GM23338 (cell line): ENCODE measurements at regions not wholly inside any gene's neighbourhood (a gene's known extent, or its start where the extent isn't known, plus 50 kb on each side); places are given as distances from the start of the nearest gene placed in this dataset.
A peak's percentile ranks its signal among the peaks of the same experiment; 100 is the strongest.

Source experiments
- ATAC-seq: fragments of 200-7000 bp; cut with Tn5 transposase; 3 replicates; pipeline ENCODE4 v1.9.1; 2020
- DNase-seq: peaks from one replicate; pipeline ENCODE4 v3.0.0-alpha.2; 2015; ENCODE audit warnings: low spot score
- H2AFZ ChIP-seq: fragments of 200-600 bp; sonication (generic); 2 replicates; pipeline ENCODE4 v1.8.0; 2016; ENCODE audit warnings: antibody characterized with exemption, mild to moderate bottlenecking, moderate library complexity
- H3F3A ChIP-seq: fragments of 200-600 bp; sonication (generic); replicated peaks from 2 replicates; pipeline ENCODE4 v1.8.0; 2017; ENCODE audit warnings: antibody characterized with exemption, mixed run types, low read depth
- H3K27ac ChIP-seq: fragments of 200-600 bp; sonication (generic); 2 replicates; pipeline ENCODE4 v1.6.1; 2016; ENCODE audit warnings: low read depth
- H3K27me3 ChIP-seq: fragments of 200-600 bp; sonication (generic); 2 replicates; pipeline ENCODE4 v1.8.0; 2016; ENCODE audit warnings: mild to moderate bottlenecking, mixed run types, moderate library complexity; ENCODE audit not compliant: insufficient read depth
- H3K36me3 ChIP-seq: fragments of 200-600 bp; sonication (generic); 2 replicates; pipeline ENCODE4 v1.8.0; 2016; ENCODE audit warnings: mild to moderate bottlenecking; ENCODE audit not compliant: insufficient read depth
- H3K4me1 ChIP-seq: fragments of 200-600 bp; sonication (generic); 2 replicates; pipeline ENCODE4 v1.8.0; 2016; ENCODE audit warnings: mild to moderate bottlenecking, moderate library complexity; ENCODE audit not compliant: insufficient read depth
- H3K4me2 ChIP-seq: fragments of 200-600 bp; sonication (generic); 2 replicates; pipeline ENCODE4 v1.7.1; 2017; ENCODE audit warnings: mixed run types
- H3K4me3 ChIP-seq: fragments of 200-600 bp; sonication (generic); 2 replicates; pipeline ENCODE4 v1.6.1; 2016; ENCODE audit warnings: mixed run types
- H3K79me2 ChIP-seq: fragments of 200-600 bp; sonication (generic); replicated peaks from 2 replicates; pipeline ENCODE4 v1.8.0; 2017; ENCODE audit warnings: mild to moderate bottlenecking; ENCODE audit not compliant: insufficient read depth
- H3K9me2 ChIP-seq: fragments of 200-600 bp; sonication (generic); 2 replicates; pipeline ENCODE4 v1.8.0; 2017; ENCODE audit not compliant: insufficient read depth
- H4K20me1 ChIP-seq: fragments of 200-600 bp; sonication (generic); replicated peaks from 2 replicates; pipeline ENCODE4 v1.8.0; 2017; ENCODE audit warnings: mild to moderate bottlenecking; ENCODE audit not compliant: insufficient read depth
- H3K27ac Mint-ChIP-seq: 2 replicates; pipeline ENCODE4 v1.8.0; 2020; ENCODE audit warnings: inconsistent platforms, mild to moderate bottlenecking, moderate library complexity, mixed read lengths
- H3K27me3 Mint-ChIP-seq: 3 replicates; pipeline ENCODE4 v1.8.0; 2022; ENCODE audit warnings: low read depth, mild to moderate bottlenecking, moderate library complexity, mixed read lengths, inconsistent platforms; ENCODE audit not compliant: insufficient read depth, poor library complexity
- H3K36me3 Mint-ChIP-seq: 3 replicates; pipeline ENCODE4 v1.8.0; 2021; ENCODE audit warnings: low read depth, mild to moderate bottlenecking, inconsistent platforms, moderate library complexity, mixed read lengths
- H3K4me1 Mint-ChIP-seq: 3 replicates; pipeline ENCODE4 v1.8.0; 2020; ENCODE audit warnings: mild to moderate bottlenecking, inconsistent platforms, mixed read lengths
- H3K4me3 Mint-ChIP-seq: 3 replicates; pipeline ENCODE4 v1.8.0; 2021; ENCODE audit warnings: moderate library complexity, mild to moderate bottlenecking, inconsistent platforms, mixed read lengths
- H3K9me3 Mint-ChIP-seq: 3 replicates; pipeline ENCODE4 v1.8.0; 2020; ENCODE audit warnings: moderate library complexity, mild to moderate bottlenecking, inconsistent platforms, mixed read lengths
- CREB1 ChIP-seq: fragments of 250-450 bp; sonication (Bioruptor Pico); IDR thresholded peaks from 2 replicates; pipeline ENCODE4 v1.5.0; 2020; ENCODE audit warnings: low read depth, mild to moderate bottlenecking, moderate library complexity
- EZH2 ChIP-seq: fragments of 200-600 bp; sonication (generic); IDR thresholded peaks from one replicate; pipeline ENCODE4 v1.8.0; 2017; ENCODE audit warnings: antibody characterized with exemption, mild to moderate bottlenecking, low read depth; ENCODE audit not compliant: unreplicated experiment
- EZH2phosphoT487 ChIP-seq: fragments of 200-600 bp; sonication (generic); IDR thresholded peaks from one replicate; pipeline ENCODE4 v1.8.1; 2018; ENCODE audit warnings: antibody characterized with exemption; ENCODE audit not compliant: unreplicated experiment
- JUNB ChIP-seq: IDR thresholded peaks from one replicate; pipeline ENCODE4 v1.6.1; 2016; ENCODE audit warnings: antibody characterized with exemption; ENCODE audit not compliant: unreplicated experiment
- NANOG ChIP-seq: IDR thresholded peaks from 2 replicates; pipeline ENCODE4 v1.6.1; 2016; ENCODE audit warnings: antibody characterized with exemption, borderline replicate concordance
- POLR2AphosphoS5 ChIP-seq: IDR thresholded peaks from 2 replicates; pipeline ENCODE4 v1.6.1; 2016; ENCODE audit warnings: antibody characterized with exemption, low read depth
- STAT1 ChIP-seq: IDR thresholded peaks from one replicate; pipeline ENCODE4 v1.6.1; 2016; ENCODE audit warnings: antibody characterized with exemption; ENCODE audit not compliant: unreplicated experiment
- ZNF114 ChIP-seq: fragments of 250-450 bp; sonication (Bioruptor Pico); IDR thresholded peaks from 2 replicates; pipeline ENCODE4 v1.5.0; 2020; ENCODE audit warnings: mild to moderate bottlenecking, moderate library complexity
- ZNF331 ChIP-seq: fragments of 250-450 bp; sonication (Bioruptor Pico); IDR thresholded peaks from 2 replicates; pipeline ENCODE4 v1.5.0; 2020; ENCODE audit warnings: low read depth, mild to moderate bottlenecking, moderate library complexity
- TF ChIP-seq, protein P1 (sequence below): fragments of 250-450 bp; sonication (Bioruptor Pico); IDR thresholded peaks from 2 replicates; pipeline ENCODE4 v1.5.0; 2020; ENCODE audit warnings: mild to moderate bottlenecking, moderate library complexity
- TF ChIP-seq, protein P2 (sequence below): IDR thresholded peaks from 2 replicates; pipeline ENCODE4 v1.6.1; 2016; ENCODE audit warnings: antibody characterized with exemption
- TF ChIP-seq, protein P3 (sequence below), 2 experiments: fragments of 200-600 bp in 1 of 2; sonication (generic) in 1 of 2; conservative IDR thresholded peaks; 2 replicates each; pipeline versions ENCODE4 v1.5.1 to v1.6.1; 2016 to 2017; ENCODE audit warnings: antibody characterized with exemption in 2 of 2, low read depth in 2 of 2, mild to moderate bottlenecking in 2 of 2, moderate library complexity in 1 of 2
- TF ChIP-seq, protein P4 (sequence below): IDR thresholded peaks from one replicate; pipeline ENCODE4 v1.6.1; 2018; ENCODE audit warnings: antibody characterized with exemption; ENCODE audit not compliant: unreplicated experiment

DNA sequence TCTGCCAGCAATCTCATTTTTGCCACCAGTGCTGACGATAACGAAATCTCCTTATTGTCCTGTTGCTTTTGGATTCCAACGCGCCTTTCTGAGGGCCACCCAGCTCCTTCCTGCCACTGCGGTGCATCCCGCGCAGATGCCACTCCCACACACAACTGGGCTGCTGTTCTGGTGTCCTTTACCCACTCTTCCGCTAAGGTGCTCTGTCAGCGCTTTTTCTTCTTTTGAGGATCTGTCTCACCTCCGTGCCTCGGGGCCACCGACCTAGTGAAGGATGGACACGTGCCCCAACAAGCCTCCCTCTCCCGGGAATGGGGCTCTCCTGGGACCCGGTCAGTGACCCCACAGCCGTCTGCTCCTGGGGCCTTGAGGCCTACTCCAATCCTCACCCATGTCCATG lies 314.3 kb upstream of the COBL start:
- Histone ChIP-seq H3K27me3 (no peaks in the 10 kb centered on the region), H4K20me1 (no peaks in the 10 kb centered on the region), H2AFZ (0 out of 2 replicates have a peak overlapping the region, but pooled peaks have one; percentile 5), H3K9me2 (peaks cover 10% of the 10 kb centered on the region), H3K4me1 (no peaks in the 10 kb centered on the region), H3K4me3 (no peak overlapping the region), H3F3A (no peaks in the 10 kb centered on the region), H3K36me3 (no peaks in the 10 kb centered on the region), H3K27ac (no peak overlapping the region), H3K4me2 (no peak overlapping the region), H3K79me2 (no peaks in the 10 kb centered on the region)
- DNase-seq: no peak
- ATAC-seq: no peak
- Mint-ChIP-seq H3K27me3 (peaks cover 4% of the 10 kb centered on the region), H3K9me3 (no peaks in the 10 kb centered on the region; the same call in 2 of the 3 replicates), H3K36me3 (no peaks in the 10 kb centered on the region), H3K4me3 (no peak overlapping the region), H3K27ac (no peak overlapping the region), H3K4me1 (peaks cover 5% of the 10 kb centered on the region; the same call in 2 of the 3 replicates)
- TF ChIP-seq NANOG (no peak), EZH2 (no peak), EZH2phosphoT487 (no peak), CREB1 (CRISPR knock-in tag) (no peak), ZNF114 (CRISPR knock-in tag) (no peak), POLR2AphosphoS5 (no peak), ZNF331 (CRISPR knock-in tag) (no peak), STAT1 (no peak), JUNB (no peak)
- TF ChIP-seq, protein P1, sequence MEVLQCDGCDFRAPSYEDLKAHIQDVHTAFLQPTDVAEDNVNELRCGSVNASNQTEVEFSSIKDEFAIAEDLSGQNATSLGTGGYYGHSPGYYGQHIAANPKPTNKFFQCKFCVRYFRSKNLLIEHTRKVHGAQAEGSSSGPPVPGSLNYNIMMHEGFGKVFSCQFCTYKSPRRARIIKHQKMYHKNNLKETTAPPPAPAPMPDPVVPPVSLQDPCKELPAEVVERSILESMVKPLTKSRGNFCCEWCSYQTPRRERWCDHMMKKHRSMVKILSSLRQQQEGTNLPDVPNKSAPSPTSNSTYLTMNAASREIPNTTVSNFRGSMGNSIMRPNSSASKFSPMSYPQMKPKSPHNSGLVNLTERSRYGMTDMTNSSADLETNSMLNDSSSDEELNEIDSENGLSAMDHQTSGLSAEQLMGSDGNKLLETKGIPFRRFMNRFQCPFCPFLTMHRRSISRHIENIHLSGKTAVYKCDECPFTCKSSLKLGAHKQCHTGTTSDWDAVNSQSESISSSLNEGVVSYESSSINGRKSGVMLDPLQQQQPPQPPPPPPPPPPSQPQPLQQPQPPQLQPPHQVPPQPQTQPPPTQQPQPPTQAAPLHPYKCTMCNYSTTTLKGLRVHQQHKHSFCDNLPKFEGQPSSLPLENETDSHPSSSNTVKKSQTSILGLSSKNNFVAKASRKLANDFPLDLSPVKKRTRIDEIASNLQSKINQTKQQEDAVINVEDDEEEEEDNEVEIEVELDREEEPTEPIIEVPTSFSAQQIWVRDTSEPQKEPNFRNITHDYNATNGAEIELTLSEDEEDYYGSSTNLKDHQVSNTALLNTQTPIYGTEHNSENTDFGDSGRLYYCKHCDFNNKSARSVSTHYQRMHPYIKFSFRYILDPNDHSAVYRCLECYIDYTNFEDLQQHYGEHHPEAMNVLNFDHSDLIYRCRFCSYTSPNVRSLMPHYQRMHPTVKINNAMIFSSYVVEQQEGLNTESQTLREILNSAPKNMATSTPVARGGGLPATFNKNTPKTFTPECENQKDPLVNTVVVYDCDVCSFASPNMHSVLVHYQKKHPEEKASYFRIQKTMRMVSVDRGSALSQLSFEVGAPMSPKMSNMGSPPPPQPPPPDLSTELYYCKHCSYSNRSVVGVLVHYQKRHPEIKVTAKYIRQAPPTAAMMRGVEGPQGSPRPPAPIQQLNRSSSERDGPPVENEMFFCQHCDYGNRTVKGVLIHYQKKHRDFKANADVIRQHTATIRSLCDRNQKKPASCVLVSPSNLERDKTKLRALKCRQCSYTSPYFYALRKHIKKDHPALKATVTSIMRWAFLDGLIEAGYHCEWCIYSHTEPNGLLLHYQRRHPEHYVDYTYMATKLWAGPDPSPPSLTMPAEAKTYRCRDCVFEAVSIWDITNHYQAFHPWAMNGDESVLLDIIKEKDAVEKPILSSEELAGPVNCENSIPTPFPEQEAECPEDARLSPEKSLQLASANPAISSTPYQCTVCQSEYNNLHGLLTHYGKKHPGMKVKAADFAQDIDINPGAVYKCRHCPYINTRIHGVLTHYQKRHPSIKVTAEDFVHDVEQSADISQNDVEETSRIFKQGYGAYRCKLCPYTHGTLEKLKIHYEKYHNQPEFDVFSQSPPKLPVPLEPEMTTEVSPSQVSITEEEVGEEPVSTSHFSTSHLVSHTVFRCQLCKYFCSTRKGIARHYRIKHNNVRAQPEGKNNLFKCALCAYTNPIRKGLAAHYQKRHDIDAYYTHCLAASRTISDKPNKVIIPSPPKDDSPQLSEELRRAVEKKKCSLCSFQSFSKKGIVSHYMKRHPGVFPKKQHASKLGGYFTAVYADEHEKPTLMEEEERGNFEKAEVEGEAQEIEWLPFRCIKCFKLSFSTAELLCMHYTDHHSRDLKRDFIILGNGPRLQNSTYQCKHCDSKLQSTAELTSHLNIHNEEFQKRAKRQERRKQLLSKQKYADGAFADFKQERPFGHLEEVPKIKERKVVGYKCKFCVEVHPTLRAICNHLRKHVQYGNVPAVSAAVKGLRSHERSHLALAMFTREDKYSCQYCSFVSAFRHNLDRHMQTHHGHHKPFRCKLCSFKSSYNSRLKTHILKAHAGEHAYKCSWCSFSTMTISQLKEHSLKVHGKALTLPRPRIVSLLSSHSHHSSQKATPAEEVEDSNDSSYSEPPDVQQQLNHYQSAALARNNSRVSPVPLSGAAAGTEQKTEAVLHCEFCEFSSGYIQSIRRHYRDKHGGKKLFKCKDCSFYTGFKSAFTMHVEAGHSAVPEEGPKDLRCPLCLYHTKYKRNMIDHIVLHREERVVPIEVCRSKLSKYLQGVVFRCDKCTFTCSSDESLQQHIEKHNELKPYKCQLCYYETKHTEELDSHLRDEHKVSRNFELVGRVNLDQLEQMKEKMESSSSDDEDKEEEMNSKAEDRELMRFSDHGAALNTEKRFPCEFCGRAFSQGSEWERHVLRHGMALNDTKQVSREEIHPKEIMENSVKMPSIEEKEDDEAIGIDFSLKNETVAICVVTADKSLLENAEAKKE (CRISPR knock-in tag): no peak
- TF ChIP-seq, protein P2, sequence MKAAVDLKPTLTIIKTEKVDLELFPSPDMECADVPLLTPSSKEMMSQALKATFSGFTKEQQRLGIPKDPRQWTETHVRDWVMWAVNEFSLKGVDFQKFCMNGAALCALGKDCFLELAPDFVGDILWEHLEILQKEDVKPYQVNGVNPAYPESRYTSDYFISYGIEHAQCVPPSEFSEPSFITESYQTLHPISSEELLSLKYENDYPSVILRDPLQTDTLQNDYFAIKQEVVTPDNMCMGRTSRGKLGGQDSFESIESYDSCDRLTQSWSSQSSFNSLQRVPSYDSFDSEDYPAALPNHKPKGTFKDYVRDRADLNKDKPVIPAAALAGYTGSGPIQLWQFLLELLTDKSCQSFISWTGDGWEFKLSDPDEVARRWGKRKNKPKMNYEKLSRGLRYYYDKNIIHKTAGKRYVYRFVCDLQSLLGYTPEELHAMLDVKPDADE: no peak
- TF ChIP-seq, protein P3, sequence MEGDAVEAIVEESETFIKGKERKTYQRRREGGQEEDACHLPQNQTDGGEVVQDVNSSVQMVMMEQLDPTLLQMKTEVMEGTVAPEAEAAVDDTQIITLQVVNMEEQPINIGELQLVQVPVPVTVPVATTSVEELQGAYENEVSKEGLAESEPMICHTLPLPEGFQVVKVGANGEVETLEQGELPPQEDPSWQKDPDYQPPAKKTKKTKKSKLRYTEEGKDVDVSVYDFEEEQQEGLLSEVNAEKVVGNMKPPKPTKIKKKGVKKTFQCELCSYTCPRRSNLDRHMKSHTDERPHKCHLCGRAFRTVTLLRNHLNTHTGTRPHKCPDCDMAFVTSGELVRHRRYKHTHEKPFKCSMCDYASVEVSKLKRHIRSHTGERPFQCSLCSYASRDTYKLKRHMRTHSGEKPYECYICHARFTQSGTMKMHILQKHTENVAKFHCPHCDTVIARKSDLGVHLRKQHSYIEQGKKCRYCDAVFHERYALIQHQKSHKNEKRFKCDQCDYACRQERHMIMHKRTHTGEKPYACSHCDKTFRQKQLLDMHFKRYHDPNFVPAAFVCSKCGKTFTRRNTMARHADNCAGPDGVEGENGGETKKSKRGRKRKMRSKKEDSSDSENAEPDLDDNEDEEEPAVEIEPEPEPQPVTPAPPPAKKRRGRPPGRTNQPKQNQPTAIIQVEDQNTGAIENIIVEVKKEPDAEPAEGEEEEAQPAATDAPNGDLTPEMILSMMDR (conservative IDR thresholded peaks at IDR 0.05; ENCODE audit: low read depth in 2 of 2): no peak
- TF ChIP-seq, protein P4, sequence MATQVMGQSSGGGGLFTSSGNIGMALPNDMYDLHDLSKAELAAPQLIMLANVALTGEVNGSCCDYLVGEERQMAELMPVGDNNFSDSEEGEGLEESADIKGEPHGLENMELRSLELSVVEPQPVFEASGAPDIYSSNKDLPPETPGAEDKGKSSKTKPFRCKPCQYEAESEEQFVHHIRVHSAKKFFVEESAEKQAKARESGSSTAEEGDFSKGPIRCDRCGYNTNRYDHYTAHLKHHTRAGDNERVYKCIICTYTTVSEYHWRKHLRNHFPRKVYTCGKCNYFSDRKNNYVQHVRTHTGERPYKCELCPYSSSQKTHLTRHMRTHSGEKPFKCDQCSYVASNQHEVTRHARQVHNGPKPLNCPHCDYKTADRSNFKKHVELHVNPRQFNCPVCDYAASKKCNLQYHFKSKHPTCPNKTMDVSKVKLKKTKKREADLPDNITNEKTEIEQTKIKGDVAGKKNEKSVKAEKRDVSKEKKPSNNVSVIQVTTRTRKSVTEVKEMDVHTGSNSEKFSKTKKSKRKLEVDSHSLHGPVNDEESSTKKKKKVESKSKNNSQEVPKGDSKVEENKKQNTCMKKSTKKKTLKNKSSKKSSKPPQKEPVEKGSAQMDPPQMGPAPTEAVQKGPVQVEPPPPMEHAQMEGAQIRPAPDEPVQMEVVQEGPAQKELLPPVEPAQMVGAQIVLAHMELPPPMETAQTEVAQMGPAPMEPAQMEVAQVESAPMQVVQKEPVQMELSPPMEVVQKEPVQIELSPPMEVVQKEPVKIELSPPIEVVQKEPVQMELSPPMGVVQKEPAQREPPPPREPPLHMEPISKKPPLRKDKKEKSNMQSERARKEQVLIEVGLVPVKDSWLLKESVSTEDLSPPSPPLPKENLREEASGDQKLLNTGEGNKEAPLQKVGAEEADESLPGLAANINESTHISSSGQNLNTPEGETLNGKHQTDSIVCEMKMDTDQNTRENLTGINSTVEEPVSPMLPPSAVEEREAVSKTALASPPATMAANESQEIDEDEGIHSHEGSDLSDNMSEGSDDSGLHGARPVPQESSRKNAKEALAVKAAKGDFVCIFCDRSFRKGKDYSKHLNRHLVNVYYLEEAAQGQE: no peak
